ENCODE measurements at regions not wholly inside any gene's neighbourhood (a gene's known extent, or its start where the extent isn't known, plus 50 kb on each side); places are given as distances from the start of the nearest gene placed in this dataset.

GRCh38 chr14:97532052-97532451 is 734.9 kb downstream of the VRK1 start:
- DNase-seq (ENCODE audit: low spot score in 2 of 2) (no peak), FAIRE-seq (no peak)

- FAIRE-seq = no peak
- no peak for DNase-seq (ENCODE audit: low spot score in 2 of 2)
Observed at GRCh38 chr14:97536421-97536820, 739.2 kb downstream of the VRK1 start.

- DNase-seq (ENCODE audit: low spot score in 2 of 2) (no peak), FAIRE-seq (no peak)
Observed at GRCh38 chr14:97538749-97539410, 741.7 kb downstream of the VRK1 start.

GRCh38 chr14:97539411-97539795 is 742.2 kb downstream of the VRK1 start:
- FAIRE-seq = no peak
- DNase-seq (ENCODE audit: low spot score in 2 of 2) = no peak

- FAIRE-seq = no peak
Observed at GRCh38 chr14:97539884-97540283, 742.7 kb downstream of the VRK1 start.

GRCh38 chr14:97543221-97543620 is 746.0 kb downstream of the VRK1 start:
- DNase-seq (ENCODE audit: low spot score in 2 of 2) = no peak
- FAIRE-seq = no peak

More at GRCh38 chr14:97539884-97540283, 742.7 kb downstream of the VRK1 start:
- no peak for DNase-seq (ENCODE audit: low spot score in 2 of 2)

- FAIRE-seq (no peak), DNase-seq (ENCODE audit: low spot score in 2 of 2) (no peak)
Observed at GRCh38 chr14:97543816-97544215, 746.6 kb downstream of the VRK1 start.

GRCh38 chr14:97544571-97544970 is 747.4 kb downstream of the VRK1 start:
- no peak for DNase-seq (ENCODE audit: low spot score in 2 of 2)
- FAIRE-seq = no peak

- FAIRE-seq (no peak), DNase-seq (ENCODE audit: low spot score in 2 of 2) (no peak)
Observed at GRCh38 chr14:97546491-97547230, 749.5 kb downstream of the VRK1 start.

- FAIRE-seq (no peak), DNase-seq (ENCODE audit: low spot score in 2 of 2) (no peak)
Observed at GRCh38 chr14:97550463-97550862, 753.3 kb downstream of the VRK1 start.

GRCh38 chr14:97554597-97554996 is 757.4 kb downstream of the VRK1 start:
- FAIRE-seq (no peak), DNase-seq (ENCODE audit: low spot score in 2 of 2) (no peak)

- no peak for FAIRE-seq
- DNase-seq (ENCODE audit: low spot score in 2 of 2) = no peak
Observed at GRCh38 chr14:97564334-97564733, 767.2 kb downstream of the VRK1 start.

- FAIRE-seq (no peak), DNase-seq (ENCODE audit: low spot score in 2 of 2) (no peak)
Observed at GRCh38 chr14:97571201-97571600, 774.0 kb downstream of the VRK1 start.

GRCh38 chr14:97571866-97572555 is 774.8 kb downstream of the VRK1 start:
- FAIRE-seq (no peak), DNase-seq (ENCODE audit: low spot score in 2 of 2) (no peak)

GRCh38 chr14:97572583-97573458 is 775.6 kb downstream of the VRK1 start:
- FAIRE-seq = no peak

GRCh38 chr14:97575677-97576076 is 778.5 kb downstream of the VRK1 start:
- DNase-seq (ENCODE audit: low spot score in 2 of 2) = no peak

More at GRCh38 chr14:97572583-97573458, 775.6 kb downstream of the VRK1 start:
- no peak for DNase-seq (ENCODE audit: low spot score in 2 of 2)

GRCh38 chr14:97578982-97579548 is 781.9 kb downstream of the VRK1 start:
- FAIRE-seq = no peak
- no peak for DNase-seq (ENCODE audit: low spot score in 2 of 2)

More at GRCh38 chr14:97575677-97576076, 778.5 kb downstream of the VRK1 start:
- no peak for FAIRE-seq

- FAIRE-seq = no peak
- no peak for DNase-seq (ENCODE audit: low spot score in 2 of 2)
Observed at GRCh38 chr14:97581016-97581415, 783.8 kb downstream of the VRK1 start.

GRCh38 chr14:97582022-97582421 is 784.8 kb downstream of the VRK1 start:
- DNase-seq (ENCODE audit: low spot score in 2 of 2) = no peak
- no peak for FAIRE-seq

- FAIRE-seq (no peak), DNase-seq (ENCODE audit: low spot score in 2 of 2) (no peak)
Observed at GRCh38 chr14:97584528-97584927, 787.3 kb downstream of the VRK1 start.
